Activated T-helper 1 cell treated with anti-CD3 and anti-CD28 coated beads, Interleukin-12 subunit alpha, Interleukin-12 subunit beta, Interleukin-2, Interleukin-4 antibody, amounts not matched to agents 30 ng/mL and 10 ng/mL and 1 ng/mL, durations not matched to agents 14 hours and 24 hours and 36 hours (primary cell): ENCODE measurements at regions not wholly inside any gene's neighbourhood (a gene's known extent, or its start where the extent isn't known, plus 50 kb on each side); places are given as distances from the start of the nearest gene placed in this dataset.

ENCODE experiments used
- DNase-seq: peaks from one replicate; pipeline ENCODE4 v3.0.0; 2021; ENCODE audit warnings: low spot score
- H3K27ac Mint-ChIP-seq: one replicate; pipeline ENCODE4 v1.8.0; 2021; ENCODE audit warnings: mild to moderate bottlenecking, mixed read lengths
- H3K27me3 Mint-ChIP-seq: one replicate; pipeline ENCODE4 v1.8.0; 2022; ENCODE audit warnings: mild to moderate bottlenecking, moderate library complexity, mixed read lengths; ENCODE audit not compliant: insufficient read depth
- H3K36me3 Mint-ChIP-seq: one replicate; pipeline ENCODE4 v1.8.0; 2021; ENCODE audit warnings: low read depth, mixed read lengths
- H3K4me1 Mint-ChIP-seq: one replicate; pipeline ENCODE4 v1.8.0; 2021; ENCODE audit warnings: low read depth, mixed read lengths
- H3K4me3 Mint-ChIP-seq: one replicate; pipeline ENCODE4 v1.8.0; 2021; ENCODE audit warnings: mild to moderate bottlenecking, moderate library complexity, mixed read lengths
- H3K9me3 Mint-ChIP-seq: one replicate; pipeline ENCODE4 v1.8.0; 2021; ENCODE audit warnings: mixed read lengths
- intact Hi-C: fragments of 100-400 bp; cut with micrococcal nuclease; formaldehyde crosslinking; loops from one replicate; pipeline ENCODE4 v1.15.1; 2024

DNA sequence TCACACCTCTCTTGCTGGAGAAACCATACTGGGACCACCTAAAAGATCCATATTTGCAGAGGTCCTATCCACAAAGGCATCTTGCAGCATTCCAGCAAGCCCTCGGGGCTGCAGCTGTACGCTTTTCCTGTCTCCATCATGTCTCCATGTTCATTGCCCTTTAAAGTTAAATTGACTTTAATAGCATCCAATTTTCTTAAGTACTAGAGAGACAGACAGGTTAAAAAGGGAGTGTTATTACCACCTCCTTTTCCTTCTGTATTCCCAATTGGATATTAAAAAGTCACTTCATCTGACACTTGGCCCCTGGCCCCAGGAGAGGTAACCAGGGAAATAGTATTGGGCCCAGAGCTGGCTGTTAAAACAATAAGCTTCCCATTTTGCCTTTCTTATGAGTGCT, 178.6 kb downstream of the UNC5CL start:
- Mint-ChIP-seq H3K27ac (no peak overlapping the region), H3K4me1 (no peaks in the 10 kb centered on the region), H3K36me3 (no peaks in the 10 kb centered on the region), H3K27me3 (peaks cover 7% of the 10 kb centered on the region), H3K4me3 (no peak overlapping the region), H3K9me3 (peaks cover 3% of the 10 kb centered on the region)
- intact Hi-C loops: no loop called here
- no peak for DNase-seq

DNA sequence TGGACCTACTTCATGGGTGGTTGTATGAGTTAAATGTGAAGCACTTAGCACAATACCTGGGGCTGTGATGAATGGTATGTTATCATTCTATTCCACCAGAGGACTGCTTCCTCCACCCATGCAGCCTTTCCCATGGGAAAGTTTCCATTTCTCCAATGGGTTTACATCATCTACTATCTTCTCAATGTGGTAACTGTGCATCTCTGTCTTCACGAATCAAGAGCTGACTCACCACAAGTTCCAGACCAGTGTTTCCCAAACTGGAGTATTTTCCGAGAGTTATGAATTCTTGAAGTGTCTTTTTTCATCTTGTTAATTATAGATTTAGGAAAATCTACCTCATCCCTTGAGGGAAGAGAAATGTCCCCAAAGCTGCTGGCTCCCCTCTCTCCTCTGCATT, 182.8 kb downstream of the UNC5CL start:
- H3K4me3 Mint-ChIP-seq: no peak overlapping the region
- H3K36me3 Mint-ChIP-seq: no peaks in the 10 kb centered on the region
- peaks cover 7% of the 10 kb centered on the region for H3K27me3 Mint-ChIP-seq
- intact Hi-C loops: no loop called here
- peaks cover 10% of the 10 kb centered on the region for H3K4me1 Mint-ChIP-seq
- no peak overlapping the region for H3K27ac Mint-ChIP-seq
- H3K9me3 Mint-ChIP-seq: peaks cover 3% of the 10 kb centered on the region
- no peak for DNase-seq

DNA sequence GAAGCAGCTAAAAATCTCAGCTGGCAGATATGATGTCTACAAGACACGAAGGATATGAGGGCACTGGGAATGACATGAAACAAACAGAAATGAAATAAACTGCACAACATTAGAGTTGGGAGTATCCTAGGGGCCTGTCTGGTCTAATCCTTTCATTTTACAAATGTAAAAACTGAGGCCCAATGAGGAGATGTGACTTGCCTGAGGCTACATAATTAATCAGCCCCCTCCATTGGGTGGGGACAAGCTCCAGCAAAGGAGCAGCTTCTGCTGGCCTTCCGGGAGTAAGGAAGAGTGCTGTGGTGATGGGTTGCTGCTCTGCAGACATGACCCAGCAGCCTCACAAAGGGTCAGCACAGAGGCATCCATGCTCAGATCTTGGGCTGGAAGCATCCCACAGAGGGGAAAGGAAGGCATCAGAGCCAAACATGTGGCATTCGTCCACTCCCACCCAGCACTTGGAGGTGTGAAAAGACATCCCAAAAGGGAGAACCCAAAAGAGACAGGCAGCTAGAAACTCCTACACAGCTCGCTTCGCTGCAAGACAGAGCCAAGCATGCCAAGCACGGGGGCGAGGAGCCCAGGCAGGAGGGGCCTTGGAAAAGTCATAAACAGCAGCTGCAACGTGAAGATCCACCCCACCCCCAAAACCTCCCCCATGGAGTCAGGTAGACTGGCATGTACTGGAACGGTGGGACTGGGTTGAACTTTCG, 183.7 kb downstream of the UNC5CL start:
- no peak for DNase-seq
- Mint-ChIP-seq H3K27me3 (peaks cover 7% of the 10 kb centered on the region), H3K36me3 (no peaks in the 10 kb centered on the region), H3K27ac (no peak overlapping the region), H3K4me1 (peaks cover 10% of the 10 kb centered on the region), H3K4me3 (no peak overlapping the region), H3K9me3 (peaks cover 3% of the 10 kb centered on the region)
- intact Hi-C loops: no loop called here

- Mint-ChIP-seq H3K27ac (no peak overlapping the region), H3K4me1 (peaks cover 10% of the 10 kb centered on the region), H3K9me3 (peaks cover 3% of the 10 kb centered on the region), H3K36me3 (no peaks in the 10 kb centered on the region), H3K27me3 (peaks cover 4% of the 10 kb centered on the region), H3K4me3 (no peak overlapping the region)
- intact Hi-C loops: no loop called here
- no peak for DNase-seq
Measured at GRCh38 chr6:40854592-40854991, 184.4 kb downstream of the UNC5CL start.

- no peak for DNase-seq
- Mint-ChIP-seq H3K9me3 (no peaks in the 10 kb centered on the region), H3K4me3 (no peak overlapping the region), H3K4me1 (peaks cover 10% of the 10 kb centered on the region), H3K27ac (no peak overlapping the region), H3K36me3 (no peaks in the 10 kb centered on the region), H3K27me3 (peaks cover 3% of the 10 kb centered on the region)
- intact Hi-C loops: no loop called here
Measured at GRCh38 chr6:40852779-40853373, 186.1 kb downstream of the UNC5CL start.

- H3K4me1 Mint-ChIP-seq: peaks cover 10% of the 10 kb centered on the region
- intact Hi-C loops: loop anchor here (10.0 kb wide), 1 partner anchor 865 kb away; no protein-coding TSS in a partner anchor
- no peak overlapping the region for H3K27ac Mint-ChIP-seq
- peaks cover 11% of the 10 kb centered on the region for H3K27me3 Mint-ChIP-seq
- H3K36me3 Mint-ChIP-seq: no peaks in the 10 kb centered on the region
- DNase-seq: no peak
- H3K9me3 Mint-ChIP-seq: no peaks in the 10 kb centered on the region
- no peak overlapping the region for H3K4me3 Mint-ChIP-seq
Measured at GRCh38 chr6:40849546-40849945, 189.5 kb downstream of the UNC5CL start.

GRCh38 chr6:40848868-40849514, 190.0 kb downstream of the UNC5CL start:
- Mint-ChIP-seq H3K27ac (no peak overlapping the region), H3K4me1 (peaks cover 10% of the 10 kb centered on the region), H3K27me3 (peaks cover 11% of the 10 kb centered on the region), H3K36me3 (no peaks in the 10 kb centered on the region), H3K4me3 (no peak overlapping the region), H3K9me3 (no peaks in the 10 kb centered on the region)
- intact Hi-C loops: loop anchor here (10.0 kb wide), 1 partner anchor 864 kb away; no protein-coding TSS in a partner anchor
- no peak for DNase-seq

GRCh38 chr6:40848038-40848437, 191.0 kb downstream of the UNC5CL start:
- intact Hi-C loops: loop anchor here (10.0 kb wide), 1 partner anchor 863 kb away; no protein-coding TSS in a partner anchor
- Mint-ChIP-seq H3K27ac (no peak overlapping the region), H3K9me3 (no peaks in the 10 kb centered on the region), H3K4me3 (no peak overlapping the region), H3K36me3 (no peaks in the 10 kb centered on the region), H3K27me3 (peaks cover 15% of the 10 kb centered on the region), H3K4me1 (peaks cover 6% of the 10 kb centered on the region)
- DNase-seq: no peak

DNA sequence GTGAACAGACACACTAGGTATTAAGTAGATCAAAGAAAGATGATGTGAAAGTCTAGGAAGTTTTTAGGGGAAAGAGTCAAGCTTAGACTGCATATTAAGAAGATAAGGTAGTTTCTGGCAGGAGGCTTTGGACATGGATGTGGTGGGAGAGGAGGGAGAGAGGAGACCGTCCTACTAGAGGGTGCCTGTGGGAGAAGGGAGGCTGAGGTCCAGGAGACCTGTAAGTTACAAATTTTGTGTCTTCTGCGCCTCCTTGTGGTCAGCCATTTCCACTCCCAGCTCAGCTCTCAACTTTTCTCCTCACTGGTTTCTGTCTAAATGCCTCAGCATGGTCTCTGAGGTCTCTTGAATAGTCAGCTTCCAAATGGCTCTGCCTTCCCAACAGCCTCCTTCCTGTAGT, 193.5 kb downstream of the UNC5CL start:
- DNase-seq: peak; percentile 10
- H3K9me3 Mint-ChIP-seq: no peaks in the 10 kb centered on the region
- no peaks in the 10 kb centered on the region for H3K36me3 Mint-ChIP-seq
- H3K27me3 Mint-ChIP-seq: peaks cover 30% of the 10 kb centered on the region
- intact Hi-C loops: loop anchor here (10.0 kb wide), 1 partner anchor 861 kb away; no protein-coding TSS in a partner anchor
- H3K4me1 Mint-ChIP-seq: no peaks in the 10 kb centered on the region
- no peak overlapping the region for H3K4me3 Mint-ChIP-seq
- no peak overlapping the region for H3K27ac Mint-ChIP-seq

DNA sequence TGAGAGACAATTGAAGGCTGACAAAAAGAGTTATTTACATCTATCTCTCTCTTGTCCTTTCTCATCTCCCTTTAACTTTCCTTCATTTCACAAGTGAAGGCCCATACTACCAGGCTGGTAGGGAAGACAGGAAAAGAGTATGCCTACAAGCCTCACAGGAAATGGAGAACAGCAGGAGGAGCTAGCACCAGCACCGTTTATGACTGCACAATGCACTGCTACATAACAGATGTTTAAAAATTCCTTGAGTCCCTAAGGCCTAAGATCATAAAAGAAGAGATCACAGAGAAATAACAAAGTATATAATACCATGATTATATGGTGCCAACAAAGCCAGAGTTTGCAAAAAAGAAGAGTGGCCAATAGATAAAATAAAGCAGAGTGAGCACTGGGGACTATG, 194.8 kb downstream of the UNC5CL start:
- intact Hi-C loops: loop anchor here (10.0 kb wide), 1 partner anchor 859 kb away; no protein-coding TSS in a partner anchor
- no peaks in the 10 kb centered on the region for H3K4me1 Mint-ChIP-seq
- no peak overlapping the region for H3K27ac Mint-ChIP-seq
- H3K27me3 Mint-ChIP-seq: peaks cover 30% of the 10 kb centered on the region
- DNase-seq: no peak
- H3K9me3 Mint-ChIP-seq: no peaks in the 10 kb centered on the region
- no peaks in the 10 kb centered on the region for H3K36me3 Mint-ChIP-seq
- no peak overlapping the region for H3K4me3 Mint-ChIP-seq

DNA sequence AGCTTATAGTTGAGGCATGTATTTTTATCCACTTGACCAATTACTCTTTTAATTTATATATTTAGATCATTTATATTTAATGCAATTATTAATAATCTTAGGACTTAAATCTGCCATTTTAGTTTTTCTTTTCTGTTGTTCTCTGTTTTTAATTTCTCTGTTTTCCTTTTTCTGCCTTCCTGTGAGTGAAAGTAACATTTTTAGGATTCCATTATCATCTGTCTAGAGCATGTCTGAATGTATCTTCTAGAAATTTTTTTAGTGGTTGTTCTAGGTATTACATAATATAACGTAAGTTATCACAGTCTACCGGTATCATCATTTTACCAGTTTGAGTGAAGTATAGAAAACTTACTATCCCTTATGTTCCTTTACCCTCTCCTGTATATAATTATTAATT, 197.3 kb downstream of the UNC5CL start:
- no peaks in the 10 kb centered on the region for H3K4me1 Mint-ChIP-seq
- no peaks in the 10 kb centered on the region for H3K36me3 Mint-ChIP-seq
- H3K27ac Mint-ChIP-seq: no peak overlapping the region
- DNase-seq: no peak
- H3K9me3 Mint-ChIP-seq: no peaks in the 10 kb centered on the region
- intact Hi-C loops: loop anchor here (10.0 kb wide), 1 partner anchor 857 kb away; no protein-coding TSS in a partner anchor
- H3K27me3 Mint-ChIP-seq: peaks cover 32% of the 10 kb centered on the region
- no peak overlapping the region for H3K4me3 Mint-ChIP-seq

DNA sequence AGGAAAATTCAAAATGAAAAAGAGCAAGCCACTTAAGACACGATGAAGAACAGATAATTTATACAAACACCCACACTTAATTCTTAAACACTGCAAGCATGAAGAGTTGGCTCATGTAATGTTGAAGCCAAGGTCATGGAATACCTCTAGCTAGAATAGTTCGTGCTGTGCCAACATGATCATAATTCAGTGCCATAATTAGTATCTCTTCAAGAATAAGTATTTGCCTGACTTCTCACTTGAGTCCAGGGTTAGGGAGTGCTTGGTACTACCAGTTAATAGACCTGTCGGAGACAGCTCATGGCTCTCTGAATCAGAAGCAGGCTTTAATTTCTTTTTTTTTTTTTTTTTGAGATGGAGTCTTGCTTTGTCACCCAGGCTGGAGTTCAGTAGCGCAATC, 206.3 kb downstream of the UNC5CL start:
- no peak for DNase-seq
- no peaks in the 10 kb centered on the region for H3K9me3 Mint-ChIP-seq
- no peak overlapping the region for H3K4me3 Mint-ChIP-seq
- H3K27ac Mint-ChIP-seq: no peak overlapping the region
- H3K36me3 Mint-ChIP-seq: no peaks in the 10 kb centered on the region
- no peaks in the 10 kb centered on the region for H3K4me1 Mint-ChIP-seq
- intact Hi-C loops: no loop called here
- peaks cover 30% of the 10 kb centered on the region for H3K27me3 Mint-ChIP-seq

DNA sequence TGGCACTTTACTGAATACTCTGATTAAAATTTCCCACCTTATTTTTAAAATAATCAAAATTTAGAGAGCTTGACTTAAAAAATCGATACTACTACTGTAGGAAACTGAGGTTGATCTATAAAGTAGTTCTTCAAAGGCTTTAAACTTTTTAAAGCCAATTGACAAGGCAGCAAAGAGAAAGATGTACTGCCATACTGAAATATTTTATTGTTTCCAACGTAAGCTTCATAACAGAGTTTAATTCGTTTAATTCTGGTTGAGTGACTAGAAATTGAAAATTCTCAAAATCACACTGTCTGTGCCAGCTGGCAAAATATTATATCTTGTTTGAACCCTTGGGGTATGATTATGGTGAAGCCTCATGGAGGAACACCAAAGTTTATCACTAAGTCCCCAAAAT, 207.6 kb downstream of the UNC5CL start:
- no peaks in the 10 kb centered on the region for H3K4me1 Mint-ChIP-seq
- no peaks in the 10 kb centered on the region for H3K36me3 Mint-ChIP-seq
- DNase-seq: no peak
- H3K9me3 Mint-ChIP-seq: no peaks in the 10 kb centered on the region
- H3K27ac Mint-ChIP-seq: no peak overlapping the region
- H3K4me3 Mint-ChIP-seq: no peak overlapping the region
- intact Hi-C loops: no loop called here
- H3K27me3 Mint-ChIP-seq: peaks cover 22% of the 10 kb centered on the region
